ENCODE measurements at regions not wholly inside any gene's neighbourhood (a gene's known extent, or its start where the extent isn't known, plus 50 kb on each side); places are given as distances from the start of the nearest gene placed in this dataset.
"Not testable (repeated sequence)": the region's sequence is repeated elsewhere in the genome, so short reads cannot be mapped to it uniquely, and the experiment has no call there.

DNA sequence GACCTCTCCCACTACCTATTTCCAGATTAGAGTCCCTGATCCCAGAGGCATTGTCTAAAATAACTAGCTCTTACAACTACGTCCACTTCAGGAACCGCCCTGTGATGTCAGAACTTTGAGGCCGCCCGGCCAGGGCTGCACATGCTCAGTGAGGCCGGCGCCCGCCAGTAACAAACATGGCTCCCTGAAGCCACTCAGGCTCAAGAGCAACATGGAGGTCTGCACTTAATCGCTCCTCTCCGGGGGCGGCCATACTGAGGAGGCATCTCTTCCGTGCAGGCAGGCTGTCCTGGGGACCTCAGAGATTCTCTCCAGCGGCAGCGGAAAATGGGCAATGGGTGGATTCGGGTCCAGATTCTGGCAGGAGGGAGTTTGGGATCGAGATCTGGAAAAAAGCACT, 385.1 kb downstream of the SPATA31A6 start:
- H3K27ac ChIP-seq (ENCODE audit: low read depth, low read length); H3K36me3 ChIP-seq (ENCODE audit: control insufficient read depth, insufficient read depth, low read length); H3K27me3 ChIP-seq (ENCODE audit: control insufficient read depth, insufficient read depth, low read length); H3K4me1 ChIP-seq (ENCODE audit: control insufficient read depth, insufficient read depth, low read length); H3K9ac ChIP-seq (ENCODE audit: low read length); H3K9me3 ChIP-seq (ENCODE audit: control insufficient read depth, insufficient read depth, low read depth, low read length); H3K4me3 ChIP-seq (ENCODE audit: low read depth, low read length): not testable (repeated sequence)

DNA sequence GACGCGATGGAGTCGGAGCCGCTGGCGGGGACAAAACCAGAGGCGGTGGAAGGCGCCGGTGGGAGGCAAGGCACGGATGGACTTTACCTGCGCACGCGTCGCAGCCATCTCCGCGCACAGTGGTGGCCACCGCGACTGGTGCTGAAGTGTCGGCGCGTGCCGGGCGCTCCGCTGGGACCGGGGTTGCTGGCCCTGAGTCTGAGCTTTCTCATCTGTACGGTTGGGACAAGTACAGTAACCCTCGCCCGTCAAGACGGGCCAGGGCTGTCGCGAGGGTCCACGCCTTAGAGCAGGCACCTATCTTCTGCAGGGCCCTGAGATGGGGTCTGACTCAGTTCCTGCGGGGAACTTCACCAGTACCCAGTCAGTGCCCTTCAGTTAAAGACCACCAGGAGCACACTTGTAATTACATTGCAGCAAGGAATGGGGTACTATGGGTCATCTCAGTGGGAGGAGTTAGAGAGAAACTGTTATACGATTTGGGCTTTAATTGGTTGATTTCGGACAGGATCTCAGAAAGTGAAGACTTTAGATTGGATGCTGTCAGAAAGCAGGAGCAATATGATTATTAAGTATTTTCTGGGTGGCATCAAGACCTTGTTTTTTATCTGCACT, 385.6 kb downstream of the SPATA31A6 start:
- not testable (repeated sequence) for H3K36me3 ChIP-seq (ENCODE audit: control insufficient read depth, insufficient read depth, low read length); H3K9ac ChIP-seq (ENCODE audit: low read length); H3K4me1 ChIP-seq (ENCODE audit: control insufficient read depth, insufficient read depth, low read length); H3K4me3 ChIP-seq (ENCODE audit: low read depth, low read length); H3K9me3 ChIP-seq (ENCODE audit: control insufficient read depth, insufficient read depth, low read depth, low read length); H3K27me3 ChIP-seq (ENCODE audit: control insufficient read depth, insufficient read depth, low read length); H3K27ac ChIP-seq (ENCODE audit: low read depth, low read length)

DNA sequence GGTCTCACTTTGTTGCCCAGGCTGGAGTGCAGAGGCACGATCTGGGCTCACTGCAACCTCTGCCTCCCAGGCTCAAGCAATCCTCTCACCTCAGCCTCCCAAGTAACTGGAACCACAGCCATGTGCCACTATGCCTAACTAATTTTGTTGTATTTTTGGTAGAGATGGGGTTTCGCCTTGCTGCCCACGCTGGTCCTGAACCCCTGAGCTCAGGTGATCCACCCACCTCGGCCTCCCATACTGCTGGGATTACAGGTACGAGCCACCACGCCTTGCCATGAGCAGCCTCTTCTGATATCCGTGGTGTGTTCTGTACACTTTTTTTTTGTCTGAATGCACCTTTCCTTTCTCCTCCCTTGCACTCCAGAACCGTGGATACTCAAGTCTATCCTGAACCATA, 394.4 kb downstream of the SPATA31A6 start:
- not testable (repeated sequence) for H3K4me1 ChIP-seq (ENCODE audit: control insufficient read depth, insufficient read depth, low read length); H3K27ac ChIP-seq (ENCODE audit: low read depth, low read length); H3K36me3 ChIP-seq (ENCODE audit: control insufficient read depth, insufficient read depth, low read length); H3K4me3 ChIP-seq (ENCODE audit: low read depth, low read length); H3K27me3 ChIP-seq (ENCODE audit: control insufficient read depth, insufficient read depth, low read length); H3K9ac ChIP-seq (ENCODE audit: low read length); H3K9me3 ChIP-seq (ENCODE audit: control insufficient read depth, insufficient read depth, low read depth, low read length)
